Mesenchymal stem cell (in vitro differentiated cells and primary cell): ENCODE measurements at regions not wholly inside any gene's neighbourhood (a gene's known extent, or its start where the extent isn't known, plus 50 kb on each side); places are given as distances from the start of the nearest gene placed in this dataset.
A peak's percentile ranks its signal among the peaks of the same experiment; 100 is the strongest.

Source experiments
- DNase-seq: peaks from one replicate; pipeline ENCODE4 v3.0.0-alpha.2; 2013
- H2AFZ ChIP-seq: one replicate; pipeline ENCODE4 v1.6.1; 2013; ENCODE audit warnings: low read depth, mild to moderate bottlenecking, control low read depth, inconsistent platforms, low read length, moderate library complexity
- H2AK5ac ChIP-seq: 2 replicates; pipeline ENCODE4 v1.6.1; 2013; ENCODE audit warnings: low read length, moderate library complexity, mild to moderate bottlenecking, inconsistent platforms; ENCODE audit not compliant: severe bottlenecking
- H2BK120ac ChIP-seq: one replicate; pipeline ENCODE4 v1.6.1; 2013; ENCODE audit warnings: low read depth, mild to moderate bottlenecking, inconsistent platforms, low read length, moderate library complexity
- H2BK12ac ChIP-seq, 2 experiments: one replicate each; pipeline ENCODE4 v1.6.1; 2013; ENCODE audit warnings: inconsistent platforms in 2 of 2, low read length in 2 of 2, mild to moderate bottlenecking in 2 of 2, moderate library complexity in 2 of 2, control low read depth in 1 of 2
- H2BK15ac ChIP-seq: one replicate; pipeline ENCODE4 v1.6.1; 2013; ENCODE audit warnings: mild to moderate bottlenecking, low read depth, inconsistent platforms; ENCODE audit not compliant: poor library complexity, severe bottlenecking
- H2BK5ac ChIP-seq: 2 replicates; pipeline ENCODE4 v1.6.1; 2013; ENCODE audit warnings: low read depth, mild to moderate bottlenecking, low read length, control low read depth, inconsistent platforms; ENCODE audit not compliant: poor library complexity, severe bottlenecking
- H3K14ac ChIP-seq, 2 experiments: one replicate each; pipeline ENCODE4 v1.6.1; 2013; ENCODE audit warnings: inconsistent platforms in 2 of 2, low read length in 2 of 2, control low read depth in 1 of 2, mild to moderate bottlenecking in 1 of 2, moderate library complexity in 1 of 2
- H3K18ac ChIP-seq, 2 experiments: one replicate each; pipeline ENCODE4 v1.6.1; 2013; ENCODE audit warnings: inconsistent platforms in 2 of 2, low read length in 2 of 2, control low read depth in 1 of 2, low read depth in 1 of 2, mild to moderate bottlenecking in 1 of 2
- H3K23ac ChIP-seq, 2 experiments: one replicate each; pipeline ENCODE4 v1.6.1; 2013; ENCODE audit warnings: inconsistent platforms in 2 of 2, low read length in 2 of 2, mild to moderate bottlenecking in 2 of 2, moderate library complexity in 2 of 2, control low read depth in 1 of 2
- H3K27ac ChIP-seq: 2 replicates; pipeline ENCODE4 v1.5.1; 2013; ENCODE audit warnings: mild to moderate bottlenecking, moderate library complexity, low read length, control low read depth, inconsistent platforms; ENCODE audit not compliant: poor library complexity, severe bottlenecking
- H3K27me3 ChIP-seq, 2 experiments: 2 replicates each; pipeline versions ENCODE4 v1.6.1 to v1.7.0; 2013; ENCODE audit warnings: low read length in 2 of 2, mild to moderate bottlenecking in 2 of 2, moderate library complexity in 2 of 2, control low read depth in 1 of 2, inconsistent platforms in 1 of 2; ENCODE audit not compliant: control insufficient read depth in 1 of 2, insufficient read depth in 1 of 2
- H3K36me3 ChIP-seq, 2 experiments: 2 replicates each; pipeline versions ENCODE4 v1.6.1 to v1.7.0; 2013; ENCODE audit warnings: low read length in 2 of 2, control low read depth in 1 of 2, inconsistent platforms in 1 of 2, low read depth in 1 of 2, mild to moderate bottlenecking in 1 of 2; ENCODE audit not compliant: insufficient read depth in 2 of 2, control insufficient read depth in 1 of 2
- H3K4ac ChIP-seq, 2 experiments: one replicate each; pipeline ENCODE4 v1.6.1; 2013; ENCODE audit warnings: inconsistent platforms in 2 of 2, low read length in 2 of 2, mild to moderate bottlenecking in 2 of 2, moderate library complexity in 2 of 2, control low read depth in 1 of 2, low read depth in 1 of 2
- H3K4me1 ChIP-seq: 2 replicates; pipeline ENCODE4 v1.6.1; 2013; ENCODE audit warnings: low read depth, low read length, control low read depth; ENCODE audit not compliant: control insufficient read depth, insufficient read depth
- H3K4me2 ChIP-seq: 2 replicates; pipeline ENCODE4 v1.6.1; 2013; ENCODE audit warnings: low read length, mild to moderate bottlenecking, inconsistent platforms; ENCODE audit not compliant: poor library complexity, severe bottlenecking
- H3K4me3 ChIP-seq, 2 experiments: 2 replicates each; pipeline versions ENCODE4 v1.5.1 to v1.7.0; 2013; ENCODE audit warnings: low read length in 2 of 2, mild to moderate bottlenecking in 2 of 2, control low read depth in 1 of 2, low read depth in 1 of 2; ENCODE audit not compliant: insufficient read depth in 1 of 2
- H3K79me1 ChIP-seq: replicated peaks from 2 replicates; pipeline ENCODE4 v1.6.1; 2013; ENCODE audit warnings: mild to moderate bottlenecking, control low read depth, low read length, inconsistent platforms; ENCODE audit not compliant: poor library complexity, severe bottlenecking
- H3K9ac ChIP-seq: 2 replicates; pipeline ENCODE4 v1.7.0; 2013; ENCODE audit warnings: mild to moderate bottlenecking, low read length, moderate library complexity
- H3K9me3 ChIP-seq: 2 replicates; pipeline ENCODE4 v1.7.0; 2013; ENCODE audit warnings: mild to moderate bottlenecking, low read length; ENCODE audit not compliant: control insufficient read depth
- H4K8ac ChIP-seq: one replicate; pipeline ENCODE4 v1.6.1; 2013; ENCODE audit warnings: inconsistent platforms, mild to moderate bottlenecking, low read length, moderate library complexity
- H4K91ac ChIP-seq: one replicate; pipeline ENCODE4 v1.6.1; 2013; ENCODE audit warnings: mild to moderate bottlenecking, low read length, inconsistent platforms
- WGBS: methylation state at CpG from one replicate; pipeline ENCODE4 v1.1.7; 2013; ENCODE audit warnings: mixed read lengths; 5-methylcytosine and 5-hydroxymethylcytosine counted together

- peak overlapping the region; percentile 85 for H3K9ac ChIP-seq
- no peak overlapping the region for H2BK120ac ChIP-seq
- H2BK15ac ChIP-seq = no peak overlapping the region
- no peaks in the 10 kb centered on the region for H3K79me1 ChIP-seq
- no peak overlapping the region for H3K18ac ChIP-seq
- peak overlapping the region; percentile 95 for H2AK5ac ChIP-seq
- no peaks in the 10 kb centered on the region for H3K27me3 ChIP-seq
- H3K4me3 ChIP-seq = peak overlapping the region in 1 of 2 experiments; percentile 64
- H3K4me1 ChIP-seq = peaks cover 12% of the 10 kb centered on the region
- peak overlapping the region; percentile 76 for H3K27ac ChIP-seq
- H3K4ac ChIP-seq = no peak overlapping the region
- peaks cover 8% of the 10 kb centered on the region for H3K9me3 ChIP-seq
- no peak overlapping the region for H3K23ac ChIP-seq
- H2BK12ac ChIP-seq = no peak overlapping the region
- peak overlapping the region; percentile 83 for H2BK5ac ChIP-seq
- H4K8ac ChIP-seq = no peak overlapping the region
- 83% methylated on average over 2 of the region's 2 CpGs for WGBS
- no peaks in the 10 kb centered on the region for H3K36me3 ChIP-seq
- H3K14ac ChIP-seq = no peak overlapping the region
- DNase-seq = no peak
- H3K4me2 ChIP-seq = no peak overlapping the region
- H2AFZ ChIP-seq = no peak overlapping the region
- no peak overlapping the region for H4K91ac ChIP-seq
Measured at GRCh38 chr2:236661762-236662110, 92.1 kb downstream of the ACKR3 start.

- Histone ChIP-seq H3K4ac (no peak overlapping the region), H3K14ac (no peak overlapping the region), H2BK5ac (no peak overlapping the region), H4K8ac (no peak overlapping the region), H2AK5ac (peak overlapping the region; percentile 68), H3K9me3 (peaks cover 9% of the 10 kb centered on the region), H3K4me3 (peak overlapping the region in 1 of 2 experiments; percentile 64), H2BK120ac (no peak overlapping the region), H2BK12ac (no peak overlapping the region), H3K4me2 (no peak overlapping the region), H2AFZ (no peak overlapping the region), H3K27ac (no peak overlapping the region), H3K23ac (no peak overlapping the region), H3K36me3 (no peaks in the 10 kb centered on the region), H3K27me3 (no peaks in the 10 kb centered on the region), H3K18ac (no peak overlapping the region), H3K79me1 (no peaks in the 10 kb centered on the region), H2BK15ac (no peak overlapping the region), H3K4me1 (peaks cover 12% of the 10 kb centered on the region), H4K91ac (no peak overlapping the region), H3K9ac (peak overlapping the region; percentile 85)
- no peak for DNase-seq
- 88% methylated on average over 11 of the region's 11 CpGs for WGBS
Measured at GRCh38 chr2:236662231-236663185, 92.9 kb downstream of the ACKR3 start.

- no peak for DNase-seq
- WGBS = 93% methylated on average over 17 of the region's 17 CpGs
- H2BK5ac ChIP-seq = no peak overlapping the region
Measured at GRCh38 chr2:236663287-236664101, 93.9 kb downstream of the ACKR3 start.

GRCh38 chr2:236664136-236664535, 94.5 kb downstream of the ACKR3 start:
- H3K27me3 ChIP-seq = no peaks in the 10 kb centered on the region
- peak overlapping the region in 1 of 2 experiments; percentile 64 for H3K4me3 ChIP-seq
- H3K27ac ChIP-seq = no peak overlapping the region
- H4K91ac ChIP-seq = no peak overlapping the region
- no peaks in the 10 kb centered on the region for H3K36me3 ChIP-seq
- H3K9ac ChIP-seq = peak overlapping the region; percentile 85
- no peak overlapping the region for H3K14ac ChIP-seq
- H3K18ac ChIP-seq = no peak overlapping the region
- H3K4me2 ChIP-seq = no peak overlapping the region
- no peak overlapping the region for H2BK5ac ChIP-seq
- H2BK120ac ChIP-seq = no peak overlapping the region
- H3K23ac ChIP-seq = no peak overlapping the region
- H4K8ac ChIP-seq = no peak overlapping the region
- WGBS = 96% methylated on average over 3 of the region's 6 CpGs
- H2AFZ ChIP-seq = no peak overlapping the region
- no peak overlapping the region for H3K4ac ChIP-seq
- peaks cover 15% of the 10 kb centered on the region for H3K4me1 ChIP-seq
- H3K79me1 ChIP-seq = no peaks in the 10 kb centered on the region
- DNase-seq = no peak
- H2AK5ac ChIP-seq = no peak overlapping the region
- H2BK12ac ChIP-seq = no peak overlapping the region
- no peak overlapping the region for H2BK15ac ChIP-seq
- peaks cover 9% of the 10 kb centered on the region for H3K9me3 ChIP-seq

More at GRCh38 chr2:236663287-236664101, 93.9 kb downstream of the ACKR3 start:
- Histone ChIP-seq H3K18ac (no peak overlapping the region), H3K27ac (no peak overlapping the region), H2BK15ac (no peak overlapping the region), H4K91ac (no peak overlapping the region), H3K36me3 (no peaks in the 10 kb centered on the region), H2AFZ (no peak overlapping the region), H3K4me1 (peaks cover 14% of the 10 kb centered on the region), H3K4me3 (peak overlapping the region in 1 of 2 experiments; percentile 64), H3K4ac (no peak overlapping the region), H4K8ac (no peak overlapping the region), H3K14ac (no peak overlapping the region), H3K9ac (peak overlapping the region; percentile 85), H3K4me2 (no peak overlapping the region), H3K79me1 (no peaks in the 10 kb centered on the region), H3K23ac (no peak overlapping the region), H3K27me3 (no peaks in the 10 kb centered on the region), H2BK12ac (no peak overlapping the region), H2BK120ac (no peak overlapping the region), H2AK5ac (no peak overlapping the region), H3K9me3 (peaks cover 9% of the 10 kb centered on the region)
